ENCODE measurements at regions not wholly inside any gene's neighbourhood (a gene's known extent, or its start where the extent isn't known, plus 50 kb on each side); places are given as distances from the start of the nearest gene placed in this dataset.

GRCh38 chr2:234139755-234140154 lies 89.3 kb downstream of the SPP2 start:
- H2AFZ ChIP-seq, result no peak overlapping the region
- H3K36me3 ChIP-seq (ENCODE audit: insufficient read depth), result no peaks in the 10 kb centered on the region
- 0 out of 2 replicates have a peak, but pooled peaks cover 14% of the 10 kb centered on the region for H3K9me2 ChIP-seq (ENCODE audit: insufficient read depth)
- no peak overlapping the region for H3K27ac ChIP-seq (ENCODE audit: low read depth)
- Mint-ChIP-seq H3K27me3 (ENCODE audit: insufficient read depth, low read depth, poor library complexity) (peaks cover 12% of the 10 kb centered on the region), H3K4me1 (peaks cover 14% of the 10 kb centered on the region), H3K4me3 (no peak overlapping the region), H3K9me3 (no peaks in the 10 kb centered on the region), H3K27ac (no peak overlapping the region), H3K36me3 (ENCODE audit: low read depth) (no peaks in the 10 kb centered on the region)
- ATAC-seq (no peak), DNase-seq (ENCODE audit: low spot score) (no peak)
- no peaks in the 10 kb centered on the region for H3F3A ChIP-seq (replicated peaks; ENCODE audit: low read depth)
- no peaks in the 10 kb centered on the region for H4K20me1 ChIP-seq (replicated peaks; ENCODE audit: insufficient read depth)
- H3K4me2 ChIP-seq, result no peak overlapping the region
- no peaks in the 10 kb centered on the region for H3K4me1 ChIP-seq (ENCODE audit: insufficient read depth)
- H3K4me3 ChIP-seq, result no peak overlapping the region
- TF ChIP-seq EZH2 (IDR thresholded peaks at IDR 0.05; ENCODE audit: low read depth, unreplicated experiment), result no peak
- TF ChIP-seq STAT1 (IDR thresholded peaks at IDR 0.05; ENCODE audit: unreplicated experiment), result no peak
- H3K27me3 ChIP-seq (ENCODE audit: insufficient read depth), result no peaks in the 10 kb centered on the region
- no peaks in the 10 kb centered on the region for H3K79me2 ChIP-seq (replicated peaks; ENCODE audit: insufficient read depth)

- Histone ChIP-seq H3K4me2 (no peak overlapping the region), H3K27me3 (ENCODE audit: insufficient read depth) (no peaks in the 10 kb centered on the region), H3F3A (replicated peaks; ENCODE audit: low read depth) (no peaks in the 10 kb centered on the region), H3K4me1 (ENCODE audit: insufficient read depth) (no peaks in the 10 kb centered on the region), H3K4me3 (no peak overlapping the region), H3K79me2 (replicated peaks; ENCODE audit: insufficient read depth) (no peaks in the 10 kb centered on the region), H2AFZ (no peak overlapping the region), H3K36me3 (ENCODE audit: insufficient read depth) (no peaks in the 10 kb centered on the region), H3K27ac (ENCODE audit: low read depth) (no peak overlapping the region), H3K9me2 (ENCODE audit: insufficient read depth) (0 out of 2 replicates have a peak, but pooled peaks cover 14% of the 10 kb centered on the region), H4K20me1 (replicated peaks; ENCODE audit: insufficient read depth) (no peaks in the 10 kb centered on the region)
- no peak overlapping the region for H3K4me3 Mint-ChIP-seq
- H3K36me3 Mint-ChIP-seq (ENCODE audit: low read depth), result no peaks in the 10 kb centered on the region
- no peaks in the 10 kb centered on the region for H3K9me3 Mint-ChIP-seq
- no peak overlapping the region for H3K27ac Mint-ChIP-seq
- peaks cover 12% of the 10 kb centered on the region for H3K27me3 Mint-ChIP-seq (ENCODE audit: insufficient read depth, low read depth, poor library complexity)
- peaks cover 14% of the 10 kb centered on the region for H3K4me1 Mint-ChIP-seq
- ATAC-seq, result no peak
- no peak for DNase-seq (ENCODE audit: low spot score)
- TF ChIP-seq ZNF114 (CRISPR knock-in tag; IDR thresholded peaks at IDR 0.05), result no peak
- no peak for TF ChIP-seq EZH2phosphoT487 (IDR thresholded peaks at IDR 0.05; ENCODE audit: unreplicated experiment)
- TF ChIP-seq ETS1 (IDR thresholded peaks at IDR 0.05), result no peak
- TF ChIP-seq CTCF (conservative IDR thresholded peaks at IDR 0.05; ENCODE audit: low read depth in 2 of 2), result no peak
- no peak for TF ChIP-seq ZNF462 (CRISPR knock-in tag; IDR thresholded peaks at IDR 0.05)
- no peak for TF ChIP-seq ZNF331 (CRISPR knock-in tag; IDR thresholded peaks at IDR 0.05; ENCODE audit: low read depth)
- TF ChIP-seq CREB1 (CRISPR knock-in tag; IDR thresholded peaks at IDR 0.05; ENCODE audit: low read depth), result no peak
- TF ChIP-seq NANOG (IDR thresholded peaks at IDR 0.05; ENCODE audit: borderline replicate concordance), result no peak
- no peak for TF ChIP-seq POLR2AphosphoS5 (IDR thresholded peaks at IDR 0.05; ENCODE audit: low read depth)
- TF ChIP-seq EZH2 (IDR thresholded peaks at IDR 0.05; ENCODE audit: low read depth, unreplicated experiment), result no peak
- TF ChIP-seq JUNB (IDR thresholded peaks at IDR 0.05; ENCODE audit: unreplicated experiment), result no peak
These were observed 88.3 kb downstream of the SPP2 start for GRCh38 chr2:234138836-234139235.
